H1 (cell line): ENCODE measurements at regions not wholly inside any gene's neighbourhood (a gene's known extent, or its start where the extent isn't known, plus 50 kb on each side); places are given as distances from the start of the nearest gene placed in this dataset.

Experiments
- ATF2 ChIP-seq: IDR thresholded peaks from 2 replicates; pipeline ENCODE4 v1.6.1; 2012; ENCODE audit warnings: low read length, inconsistent platforms

GRCh38 chr16:80122115-80122514, 418.7 kb upstream of the DYNLRB2 start (continued):
- TF ChIP-seq ATF2 = no peak
